Choroid plexus epithelial cell (primary cell): ENCODE measurements at regions not wholly inside any gene's neighbourhood (a gene's known extent, or its start where the extent isn't known, plus 50 kb on each side); places are given as distances from the start of the nearest gene placed in this dataset.

Experiments
- DNase-seq: peaks from one replicate; pipeline ENCODE4 v3.0.0-alpha.2; 2010; ENCODE audit warnings: low read depth
- H3K4me3 ChIP-seq: 2 replicates; pipeline ENCODE4 v1.5.1; 2011; ENCODE audit warnings: low read depth, mild to moderate bottlenecking, control low read depth, low read length, moderate library complexity
- CTCF ChIP-seq: conservative IDR thresholded peaks from 2 replicates; pipeline ENCODE4 v1.5.1; 2011; ENCODE audit warnings: low read depth, mild to moderate bottlenecking, control low read depth, inconsistent platforms, low read length, moderate library complexity

- H3K4me3 ChIP-seq: no peak overlapping the region
- no peak for DNase-seq
- TF ChIP-seq CTCF: no peak
Observed at GRCh38 chr11:134463716-134464115, 51.7 kb upstream of the B3GAT1 start.
